ENCODE measurements at regions not wholly inside any gene's neighbourhood (a gene's known extent, or its start where the extent isn't known, plus 50 kb on each side); places are given as distances from the start of the nearest gene placed in this dataset.
"Not testable (repeated sequence)": the region's sequence is repeated elsewhere in the genome, so short reads cannot be mapped to it uniquely, and the experiment has no call there.

GRCh38 chr14:52182853-52183252 lies 84.6 kb upstream of the PTGDR start:
- POLR2A ChIA-PET: no interaction called here
- CTCF ChIA-PET: no interaction called here
- no peak for DNase-seq (ENCODE audit: low read depth)
- H3K4me3 ChIP-seq (ENCODE audit: low read depth, low read length): no peak overlapping the region
- no peak for TF ChIP-seq CTCF (IDR thresholded peaks at IDR 0.05; ENCODE audit: insufficient read depth, low read depth, low read length)
- H3K36me3 ChIP-seq (ENCODE audit: control insufficient read depth, insufficient read depth, low read length): no peaks in the 10 kb centered on the region
- no peaks in the 10 kb centered on the region; the same call in 1 of the 2 replicates for H3K27me3 ChIP-seq (ENCODE audit: control insufficient read depth, insufficient read depth, low read length)

- DNase-seq (ENCODE audit: low read depth): no peak
- Histone ChIP-seq H3K27me3 (ENCODE audit: control insufficient read depth, insufficient read depth, low read length) (no peaks in the 10 kb centered on the region; the same call in 1 of the 2 replicates), H3K4me3 (ENCODE audit: low read depth, low read length) (no peak overlapping the region), H3K36me3 (ENCODE audit: control insufficient read depth, insufficient read depth, low read length) (no peaks in the 10 kb centered on the region)
- POLR2A ChIA-PET: no interaction called here
- CTCF ChIA-PET: no interaction called here
- no peak for TF ChIP-seq CTCF (IDR thresholded peaks at IDR 0.05; ENCODE audit: insufficient read depth, low read depth, low read length)
Measured at GRCh38 chr14:52179141-52179790, 88.2 kb upstream of the PTGDR start.

- CTCF ChIA-PET: interaction anchor here (1.6 kb wide), 1 partner anchor 24 kb away, joined by 3 read pairs; no protein-coding TSS in a partner anchor
- POLR2A ChIA-PET: no interaction called here
- no peak for TF ChIP-seq CTCF (IDR thresholded peaks at IDR 0.05; ENCODE audit: insufficient read depth, low read depth, low read length)
Measured at GRCh38 chr14:52175982-52176502, 91.5 kb upstream of the PTGDR start.

GRCh38 chr14:52171932-52172331 lies 95.6 kb upstream of the PTGDR start:
- POLR2A ChIA-PET; CTCF ChIA-PET; H3K36me3 ChIP-seq (ENCODE audit: control insufficient read depth, insufficient read depth, low read length); H3K4me3 ChIP-seq (ENCODE audit: low read depth, low read length); H3K27me3 ChIP-seq (ENCODE audit: control insufficient read depth, insufficient read depth, low read length); DNase-seq (ENCODE audit: low read depth): not testable (repeated sequence)

More at GRCh38 chr14:52175982-52176502, 91.5 kb upstream of the PTGDR start:
- no peaks in the 10 kb centered on the region for H3K36me3 ChIP-seq (ENCODE audit: control insufficient read depth, insufficient read depth, low read length)
- no peak for DNase-seq (ENCODE audit: low read depth)
- no peak overlapping the region for H3K4me3 ChIP-seq (ENCODE audit: low read depth, low read length)
- H3K27me3 ChIP-seq (ENCODE audit: control insufficient read depth, insufficient read depth, low read length): no peaks in the 10 kb centered on the region; the same call in 1 of the 2 replicates

GRCh38 chr14:52166822-52167221 lies 98.0 kb upstream of the NID2 start:
- H3K4me3 ChIP-seq (ENCODE audit: low read depth, low read length): no peak overlapping the region
- no peaks in the 10 kb centered on the region for H3K36me3 ChIP-seq (ENCODE audit: control insufficient read depth, insufficient read depth, low read length)
- ChIA-PET CTCF (no interaction called here), POLR2A (no interaction called here)
- DNase-seq (ENCODE audit: low read depth): no peak
- no peak for TF ChIP-seq CTCF (IDR thresholded peaks at IDR 0.05; ENCODE audit: insufficient read depth, low read depth, low read length)
- no peaks in the 10 kb centered on the region for H3K27me3 ChIP-seq (ENCODE audit: control insufficient read depth, insufficient read depth, low read length)

Measured in BJ (cell line).